ENCODE measurements at regions not wholly inside any gene's neighbourhood (a gene's known extent, or its start where the extent isn't known, plus 50 kb on each side); places are given as distances from the start of the nearest gene placed in this dataset.
"Not testable (repeated sequence)": the region's sequence is repeated elsewhere in the genome, so short reads cannot be mapped to it uniquely, and the experiment has no call there.

DNA sequence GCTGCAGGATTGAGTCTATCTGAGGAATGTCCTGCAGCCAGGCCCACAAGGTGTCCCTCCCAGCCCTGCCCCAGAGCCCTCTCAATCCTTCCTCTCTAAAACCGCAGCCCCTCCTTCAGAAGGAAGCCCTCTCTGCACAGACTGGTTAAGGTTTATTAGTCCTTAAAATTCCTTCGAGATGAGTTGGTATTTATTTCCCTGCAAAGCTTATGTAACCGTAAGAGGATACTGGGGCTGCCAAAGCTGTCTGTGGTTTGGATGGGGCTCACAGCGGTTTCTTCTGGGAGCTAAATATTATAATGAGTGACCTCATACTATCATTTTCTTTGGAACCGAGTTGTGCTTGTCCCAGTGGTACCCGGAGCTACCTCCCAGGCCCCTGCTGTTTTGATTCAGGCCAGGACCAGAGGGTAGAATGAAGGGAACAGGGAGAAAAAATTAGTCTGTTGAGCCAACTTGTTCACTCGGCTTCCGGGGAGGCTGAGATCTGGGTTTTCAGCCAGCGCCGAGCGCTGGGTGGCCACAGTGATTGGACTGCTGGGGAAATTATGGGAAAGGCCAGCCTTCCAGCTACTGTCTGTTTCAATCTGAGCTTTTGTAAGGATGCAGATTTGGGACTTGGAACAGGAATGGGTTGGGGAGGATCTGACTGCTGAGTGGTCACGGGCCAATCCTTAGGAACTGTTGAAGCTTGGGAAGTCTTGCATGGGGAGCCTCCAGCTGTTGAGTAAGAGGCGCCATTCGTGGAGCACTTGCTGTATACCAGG lies 107.5 kb downstream of the NDFIP1 start:
- H3K4me1 ChIP-seq (replicated peaks in 1 of 2) = peaks cover 0 to 7% of the 10 kb centered on the region in 2 donors
- H3K27ac ChIP-seq = no peak overlapping the region
- ATAC-seq (replicated peaks in 6 of 8) = peak in 3 of 8 experiments; percentile 91 to 97 (median 93)
- no peak overlapping the region for H3K4me3 ChIP-seq
- WGBS, 10 experiments = 0 to 100% (median 73%) methylated on average over 1 to 9 of the region's 14 CpGs
- in situ Hi-C loops (cut with MboI; ENCODE audit: low pct_unique_long_range_greater_than_20kb in 2 of 9, low sequenced_read_pairs in 9 of 9, unreplicated experiment in 9 of 9) = no loop called here

DNA sequence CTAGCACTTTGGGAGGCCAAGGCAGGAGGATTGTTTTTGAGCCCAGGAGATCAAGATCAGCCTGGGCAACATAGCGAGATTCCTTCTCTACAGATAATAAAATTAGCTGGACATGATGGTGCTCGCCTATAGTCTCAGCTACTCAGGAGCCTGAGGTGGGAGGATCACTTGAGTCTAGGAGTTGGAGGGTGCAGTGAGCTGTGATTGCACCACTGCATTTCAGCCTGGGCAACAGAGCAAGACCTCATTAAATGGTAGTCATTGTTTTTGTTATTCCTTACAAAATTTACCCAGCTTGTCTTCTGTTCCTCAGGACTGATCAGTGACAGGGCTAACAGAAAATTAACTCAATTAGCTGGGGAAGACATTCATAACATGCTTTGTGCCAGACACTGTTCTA lies 104.5 kb downstream of the NDFIP1 start:
- no peak for ATAC-seq (replicated peaks in 6 of 8)
- in situ Hi-C loops (cut with MboI; ENCODE audit: low pct_unique_long_range_greater_than_20kb in 2 of 9, low sequenced_read_pairs in 9 of 9, unreplicated experiment in 9 of 9) = no loop called here
- Histone ChIP-seq H3K4me3 (no peak overlapping the region), H3K27ac (no peak overlapping the region), H3K4me1 (replicated peaks in 1 of 2) (no peaks in the 10 kb centered on the region)
- 70 to 100% (median 100%) methylated on average over 1 to 2 of the region's 2 CpGs; no CpG with 5 or more reads in 6 of the 10 experiments for WGBS, 10 experiments

DNA sequence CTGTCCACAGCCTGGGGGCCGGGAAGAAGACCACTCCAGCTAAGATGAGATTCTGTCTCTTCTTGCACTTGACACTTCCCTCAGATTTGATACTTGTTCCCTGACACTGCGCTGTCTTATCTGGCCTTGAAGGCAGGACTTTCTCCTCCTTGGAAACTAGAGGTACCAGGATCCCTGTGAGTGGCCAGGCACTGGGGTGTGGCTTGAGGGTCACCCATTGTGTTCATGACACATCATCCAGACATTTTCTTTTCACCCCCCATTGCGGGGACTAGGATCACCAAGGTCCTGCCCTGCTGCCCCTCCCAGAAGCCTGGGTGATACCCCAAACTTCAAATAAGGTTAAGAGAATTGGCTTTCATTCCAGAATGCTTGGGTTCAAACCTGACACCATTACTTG lies 103.3 kb downstream of the NDFIP1 start:
- in situ Hi-C loops (cut with MboI; ENCODE audit: low pct_unique_long_range_greater_than_20kb in 2 of 9, low sequenced_read_pairs in 9 of 9, unreplicated experiment in 9 of 9) = no loop called here
- H3K4me1 ChIP-seq (replicated peaks in 1 of 2) = no peaks in the 10 kb centered on the region
- WGBS, 10 experiments = 60 to 100% (median 71%) methylated on average over 1 to 3 of the region's 3 CpGs; no CpG with 5 or more reads in 6 of the 10 experiments

DNA sequence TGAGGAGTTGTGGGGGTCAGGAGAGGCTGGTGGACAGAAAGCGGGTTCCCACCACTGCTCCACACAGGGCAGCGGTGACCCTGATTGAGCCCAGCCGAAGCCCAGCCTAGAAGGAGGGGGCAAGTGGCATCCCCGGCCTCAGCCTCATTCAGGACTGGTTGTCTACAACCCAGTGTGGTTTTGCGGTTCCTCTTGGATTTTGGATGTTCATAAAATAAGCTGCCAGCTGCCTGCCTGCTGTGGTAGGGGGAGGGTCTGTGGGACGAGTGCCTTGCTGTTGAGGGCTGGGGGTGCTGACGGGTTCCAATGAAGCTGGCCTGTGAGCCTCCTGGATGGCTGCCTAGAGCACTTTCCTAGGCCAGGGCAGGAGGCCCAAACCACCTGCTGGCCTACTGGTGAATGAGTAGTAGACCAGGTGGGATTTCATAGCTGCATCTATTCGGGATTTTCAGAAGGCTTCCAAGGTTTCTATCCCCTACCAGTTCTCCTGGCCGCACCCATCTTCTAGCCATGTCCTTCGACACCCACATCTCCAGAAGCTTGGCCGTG lies 102.4 kb downstream of the NDFIP1 start:
- Histone ChIP-seq H3K4me1 (replicated peaks in 1 of 2) (no peaks in the 10 kb centered on the region), H3K4me3 (no peak overlapping the region), H3K27ac (no peak overlapping the region)
- 60 to 100% (median 94%) methylated on average over 1 to 4 of the region's 11 CpGs; no CpG with 5 or more reads in 6 of the 10 experiments for WGBS, 10 experiments
- in situ Hi-C loops (cut with MboI; ENCODE audit: low pct_unique_long_range_greater_than_20kb in 2 of 9, low sequenced_read_pairs in 9 of 9, unreplicated experiment in 9 of 9) = no loop called here
- no peak for ATAC-seq (replicated peaks in 6 of 8)

More for the DNA sequence above, 103.3 kb downstream of the NDFIP1 start:
- no peak overlapping the region for H3K27ac ChIP-seq
- no peak for ATAC-seq (replicated peaks in 6 of 8)
- H3K4me3 ChIP-seq = no peak overlapping the region

DNA sequence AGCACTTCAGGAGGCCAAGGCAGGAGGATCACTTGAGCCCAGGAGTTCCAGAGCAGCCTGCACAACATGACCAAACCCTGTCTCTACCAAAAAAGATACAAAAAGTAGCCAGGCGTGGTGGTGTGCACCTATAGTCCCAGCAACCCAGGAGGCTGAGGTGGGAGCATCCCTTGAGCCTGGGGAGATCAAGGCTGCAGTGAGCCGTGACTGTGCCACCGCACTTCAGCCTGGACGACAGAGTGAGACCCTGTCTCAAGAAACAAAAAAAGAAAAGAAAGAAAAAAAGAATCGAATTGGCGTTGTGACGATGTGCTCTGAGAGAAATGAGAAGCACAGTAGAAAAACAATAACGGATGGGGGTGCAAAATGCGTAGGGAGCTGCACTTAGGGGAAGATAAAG lies 101.4 kb downstream of the NDFIP1 start:
- in situ Hi-C loops (cut with MboI; ENCODE audit: low pct_unique_long_range_greater_than_20kb in 2 of 9, low sequenced_read_pairs in 9 of 9, unreplicated experiment in 9 of 9) = no loop called here
- Histone ChIP-seq H3K27ac (no peak overlapping the region), H3K4me1 (replicated peaks in 1 of 2) (no peaks in the 10 kb centered on the region), H3K4me3 (no peak overlapping the region)
- 82 to 100% (median 91%) methylated on average over 1 to 8 of the region's 9 CpGs; no CpG with 5 or more reads in 2 of the 10 experiments for WGBS, 10 experiments
- no peak for ATAC-seq (replicated peaks in 6 of 8)

DNA sequence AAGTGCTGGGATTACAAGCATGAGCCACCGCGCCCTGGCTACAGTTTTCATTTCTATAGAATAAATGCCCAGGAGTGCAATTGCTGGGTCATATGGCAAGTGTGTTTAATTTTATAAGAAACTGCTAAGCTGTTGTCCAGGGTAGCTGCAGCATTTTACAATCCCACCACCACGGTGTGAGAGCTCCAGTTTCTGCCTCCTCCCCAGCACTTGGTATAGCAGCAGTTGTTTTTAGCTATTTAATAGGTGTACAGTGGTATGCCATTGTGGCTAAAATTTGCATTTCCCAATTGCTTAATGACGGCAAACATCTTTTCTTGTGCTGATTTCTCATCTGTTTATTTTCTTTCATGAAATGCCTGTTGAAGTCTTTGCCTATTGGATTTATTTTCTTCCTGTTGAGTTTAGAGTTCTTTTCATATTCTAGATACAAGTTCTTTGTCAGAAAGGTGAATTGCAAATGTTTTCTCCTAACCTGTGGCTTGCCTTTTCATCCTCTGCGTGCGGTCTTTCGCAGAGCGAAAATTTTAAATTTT lies 100.3 kb downstream of the NDFIP1 start:
- ATAC-seq (replicated peaks in 6 of 8) = no peak
- H3K4me1 ChIP-seq (replicated peaks in 1 of 2) = no peaks in the 10 kb centered on the region
- no peak overlapping the region for H3K27ac ChIP-seq
- in situ Hi-C loops (cut with MboI; ENCODE audit: low pct_unique_long_range_greater_than_20kb in 2 of 9, low sequenced_read_pairs in 9 of 9, unreplicated experiment in 9 of 9) = no loop called here
- WGBS, 10 experiments = 48 to 90% (median 69%) methylated on average over 2 to 8 of the region's 8 CpGs
- no peak overlapping the region for H3K4me3 ChIP-seq

DNA sequence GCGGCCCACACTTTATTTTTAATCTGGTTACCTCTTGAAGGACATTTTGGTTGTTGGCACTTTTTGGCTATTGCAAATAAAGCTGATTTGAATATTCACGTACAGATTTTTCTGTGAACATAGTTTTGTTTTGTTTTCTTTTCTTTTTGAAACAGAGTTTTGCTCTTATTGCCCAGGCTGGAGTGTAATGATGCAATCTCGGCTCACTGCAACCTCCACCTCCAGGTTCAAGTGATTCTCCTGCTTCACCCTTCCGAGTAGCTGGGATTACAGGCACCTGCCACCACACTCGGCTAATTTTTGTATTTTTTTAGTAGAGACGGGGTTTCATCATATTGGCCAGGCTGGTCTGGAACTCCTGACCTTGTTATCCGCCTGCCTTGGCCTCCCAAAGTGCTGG lies 99.7 kb downstream of the NDFIP1 start:
- in situ Hi-C loops (cut with MboI; ENCODE audit: low pct_unique_long_range_greater_than_20kb in 2 of 9, low sequenced_read_pairs in 9 of 9, unreplicated experiment in 9 of 9); H3K4me3 ChIP-seq; H3K27ac ChIP-seq; ATAC-seq (replicated peaks in 6 of 8); H3K4me1 ChIP-seq (replicated peaks in 1 of 2): not testable (repeated sequence)
- WGBS, 10 experiments = 0 to 87% (median 70%) methylated on average over 1 to 7 of the region's 7 CpGs; no CpG with 5 or more reads in 1 of the 10 experiments

DNA sequence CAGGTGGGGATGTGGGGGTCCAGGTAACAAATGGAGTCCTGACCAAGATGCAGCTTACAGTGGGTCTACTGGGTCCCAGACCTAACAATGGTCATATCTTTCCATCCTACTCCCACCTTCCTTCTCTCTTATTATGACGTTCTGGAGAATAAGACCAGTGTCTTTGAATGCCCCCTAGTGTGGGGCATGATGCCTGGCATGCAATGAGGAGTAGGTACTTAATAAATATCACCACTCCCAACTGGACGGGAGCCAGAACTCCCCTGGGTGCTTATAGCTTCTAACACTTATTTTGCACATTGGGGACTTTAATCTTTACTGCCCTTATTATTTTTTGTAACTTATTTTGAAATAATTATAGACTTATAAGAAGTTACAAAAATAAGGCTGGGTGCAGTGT lies 98.2 kb downstream of the NDFIP1 start:
- in situ Hi-C loops (cut with MboI; ENCODE audit: low pct_unique_long_range_greater_than_20kb in 2 of 9, low sequenced_read_pairs in 9 of 9, unreplicated experiment in 9 of 9) = no loop called here
- 17 to 86% (median 60%) methylated on average over 1 to 2 of the region's 2 CpGs; no CpG with 5 or more reads in 3 of the 10 experiments for WGBS, 10 experiments
- ATAC-seq (replicated peaks in 6 of 8) = no peak

DNA sequence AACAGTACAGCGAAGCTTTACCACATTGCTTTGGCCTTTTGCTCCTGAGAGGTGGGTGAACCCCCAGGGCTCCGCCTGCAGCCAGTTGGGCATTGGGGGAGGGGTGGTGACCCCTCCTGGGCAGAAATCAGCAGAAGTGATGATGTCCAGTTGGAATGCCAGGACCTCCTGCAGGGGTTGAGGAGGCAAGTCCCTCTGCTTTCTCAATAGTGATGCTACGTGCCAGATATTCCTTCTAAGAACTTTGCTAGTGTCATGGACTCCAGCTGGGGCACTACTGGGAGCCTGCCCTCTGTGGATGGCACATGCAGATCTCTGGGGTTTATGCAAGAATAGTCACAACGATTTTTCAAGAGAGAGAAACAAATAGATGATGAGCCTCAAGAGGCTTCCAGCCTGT lies 95.6 kb downstream of the NDFIP1 start:
- no peak for ATAC-seq (replicated peaks in 6 of 8)
- Histone ChIP-seq H3K4me3 (no peak overlapping the region), H3K27ac (no peak overlapping the region), H3K4me1 (replicated peaks in 1 of 2) (no peaks in the 10 kb centered on the region)
- in situ Hi-C loops (cut with MboI; ENCODE audit: low pct_unique_long_range_greater_than_20kb in 2 of 9, low sequenced_read_pairs in 9 of 9, unreplicated experiment in 9 of 9) = no loop called here
- 0 to 100% (median 52%) methylated on average over 1 to 3 of the region's 4 CpGs; no CpG with 5 or more reads in 5 of the 10 experiments for WGBS, 10 experiments

More for the DNA sequence above, 98.2 kb downstream of the NDFIP1 start:
- Histone ChIP-seq H3K4me1 (replicated peaks in 1 of 2) (no peaks in the 10 kb centered on the region), H3K27ac (no peak overlapping the region), H3K4me3 (no peak overlapping the region)
